ENCODE measurements at regions not wholly inside any gene's neighbourhood (a gene's known extent, or its start where the extent isn't known, plus 50 kb on each side); places are given as distances from the start of the nearest gene placed in this dataset.
"Not testable (repeated sequence)": the region's sequence is repeated elsewhere in the genome, so short reads cannot be mapped to it uniquely, and the experiment has no call there.

DNA sequence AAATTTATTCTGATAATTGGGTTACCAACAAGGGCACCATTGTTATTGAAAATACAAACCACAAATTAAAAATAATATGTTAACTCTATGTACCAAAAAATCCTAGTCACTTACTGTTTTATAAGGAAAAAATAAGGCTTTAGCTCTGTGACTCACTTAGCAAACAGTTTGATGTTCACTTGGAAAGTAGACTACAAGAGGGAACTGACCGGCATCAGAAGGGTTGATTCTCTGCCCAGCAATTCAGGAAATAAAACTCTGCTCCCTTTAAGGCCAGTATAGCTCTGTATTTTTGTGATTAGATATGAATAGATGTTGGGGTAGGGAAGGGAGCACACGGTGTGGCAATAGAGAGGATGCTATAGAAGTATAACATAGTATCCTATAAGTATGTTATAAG lies 671.3 kb downstream of the LRRC70 start:
- intact Hi-C loops (cut with DNase I): no loop called here
- DNase-seq (ENCODE audit: low spot score): no peak

DNA sequence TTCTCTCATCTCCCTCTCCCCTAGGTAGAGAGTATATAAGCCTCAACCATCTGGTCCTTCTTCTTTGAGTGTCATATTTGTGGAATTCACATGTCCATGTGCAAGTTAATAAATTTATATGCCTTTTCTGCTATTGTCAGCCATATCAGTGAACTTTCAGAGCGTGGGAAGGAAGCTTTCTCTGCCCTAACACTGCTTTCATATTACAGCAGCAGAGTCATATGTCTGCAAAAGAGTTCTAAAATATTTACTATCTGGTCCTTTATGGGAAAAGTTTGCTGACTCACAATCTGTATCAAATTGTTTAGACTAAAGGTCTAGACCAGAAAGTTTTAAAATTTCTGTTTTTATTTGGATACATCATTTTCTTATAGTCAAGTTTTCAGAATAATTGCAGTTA lies 669.0 kb downstream of the LRRC70 start:
- intact Hi-C loops (cut with DNase I): no loop called here
- DNase-seq (ENCODE audit: low spot score): no peak

GRCh38 chr5:63245271-63245670 lies 666.7 kb downstream of the LRRC70 start:
- intact Hi-C loops (cut with DNase I): no loop called here

GRCh38 chr5:63240063-63240755 lies 661.6 kb downstream of the LRRC70 start:
- DNase-seq (ENCODE audit: low spot score): no peak
- intact Hi-C loops (cut with DNase I): no loop called here

More at GRCh38 chr5:63245271-63245670, 666.7 kb downstream of the LRRC70 start:
- no peak for DNase-seq (ENCODE audit: low spot score)

DNA sequence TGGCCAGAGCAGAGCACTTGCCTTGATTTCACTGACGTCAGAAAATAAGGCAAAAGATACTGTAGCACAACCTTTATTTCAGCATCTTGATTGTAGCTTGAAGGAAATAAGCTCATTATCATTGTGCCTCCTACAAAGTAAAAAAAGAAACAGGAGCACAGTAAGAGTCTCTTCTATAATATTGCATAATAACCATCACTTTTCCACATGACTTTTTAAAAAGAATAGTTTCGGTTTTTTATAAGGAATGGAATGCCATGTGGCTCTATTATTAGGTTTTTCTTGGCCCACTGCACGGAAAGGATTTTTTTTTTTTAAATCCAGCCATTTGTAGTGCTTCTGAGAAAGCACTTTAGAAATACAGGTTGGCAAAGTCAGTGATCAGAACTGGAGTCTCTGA lies 655.3 kb downstream of the LRRC70 start:
- DNase-seq (ENCODE audit: low spot score): no peak
- intact Hi-C loops (cut with DNase I): no loop called here

GRCh38 chr5:63233361-63233760 lies 654.7 kb downstream of the LRRC70 start:
- no peak for DNase-seq (ENCODE audit: low spot score)
- intact Hi-C loops (cut with DNase I): no loop called here

DNA sequence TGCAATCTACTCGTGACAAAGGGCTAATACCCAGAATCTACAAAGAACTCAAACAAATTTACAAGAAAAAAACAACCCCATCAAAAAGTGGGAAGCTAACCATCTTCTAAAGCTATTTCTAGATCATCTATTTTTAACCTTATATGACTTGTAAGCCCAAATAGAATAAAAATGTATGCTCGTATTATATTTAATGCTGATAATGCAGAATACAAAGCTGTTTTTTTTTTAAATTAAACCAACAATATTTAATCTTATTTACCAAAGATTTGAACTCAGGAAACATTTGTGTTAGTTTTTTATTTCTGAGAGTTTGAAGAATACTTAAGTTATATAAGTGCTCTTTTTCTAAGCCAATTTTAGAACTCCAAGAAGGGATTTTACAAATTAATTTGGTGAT lies 652.1 kb downstream of the LRRC70 start:
- intact Hi-C loops (cut with DNase I): no loop called here
- no peak for DNase-seq (ENCODE audit: low spot score)

DNA sequence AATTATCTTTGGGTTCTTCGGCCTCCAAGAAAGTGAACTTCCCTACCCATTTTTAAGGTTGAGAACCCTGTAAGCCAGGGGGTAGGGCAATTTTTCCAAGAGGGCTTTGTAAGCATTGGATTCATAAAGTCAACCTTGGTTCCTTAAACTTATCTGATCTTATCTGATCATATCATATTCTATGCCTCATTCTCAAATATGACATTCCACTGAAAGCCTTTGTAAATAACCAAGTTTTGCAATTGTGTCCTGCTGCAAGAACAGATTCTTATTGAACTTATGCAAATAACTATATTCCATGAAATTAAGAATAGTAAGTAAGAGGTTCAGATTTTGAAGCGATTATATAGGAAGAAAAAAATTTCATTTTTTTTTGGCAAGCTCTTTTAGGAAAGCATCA lies 649.5 kb downstream of the LRRC70 start:
- no peak for DNase-seq (ENCODE audit: low spot score)
- intact Hi-C loops (cut with DNase I): no loop called here

DNA sequence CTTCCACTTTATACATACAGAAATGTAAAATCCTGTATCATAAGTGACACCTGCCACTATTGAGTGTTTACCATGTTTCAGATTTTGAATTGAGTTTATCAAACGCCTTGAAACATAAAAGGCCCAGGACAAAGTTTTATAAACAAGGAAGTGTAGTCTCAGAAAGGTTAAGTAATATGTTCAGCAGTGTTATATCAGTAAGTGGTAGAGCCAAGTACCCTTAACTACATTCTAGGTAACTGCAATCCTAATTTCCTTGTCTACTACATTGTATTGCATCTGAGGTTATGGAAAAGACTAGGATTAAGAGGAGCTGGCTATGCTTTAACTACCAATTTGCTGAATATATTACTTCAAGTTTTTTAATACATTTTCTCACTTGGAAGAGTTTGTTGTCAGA lies 641.6 kb downstream of the LRRC70 start:
- intact Hi-C loops (cut with DNase I): no loop called here
- no peak for DNase-seq (ENCODE audit: low spot score)

- intact Hi-C loops (cut with DNase I): no loop called here
- no peak for DNase-seq (ENCODE audit: low spot score)
Observed at GRCh38 chr5:63217422-63217821, 638.8 kb downstream of the LRRC70 start.

DNA sequence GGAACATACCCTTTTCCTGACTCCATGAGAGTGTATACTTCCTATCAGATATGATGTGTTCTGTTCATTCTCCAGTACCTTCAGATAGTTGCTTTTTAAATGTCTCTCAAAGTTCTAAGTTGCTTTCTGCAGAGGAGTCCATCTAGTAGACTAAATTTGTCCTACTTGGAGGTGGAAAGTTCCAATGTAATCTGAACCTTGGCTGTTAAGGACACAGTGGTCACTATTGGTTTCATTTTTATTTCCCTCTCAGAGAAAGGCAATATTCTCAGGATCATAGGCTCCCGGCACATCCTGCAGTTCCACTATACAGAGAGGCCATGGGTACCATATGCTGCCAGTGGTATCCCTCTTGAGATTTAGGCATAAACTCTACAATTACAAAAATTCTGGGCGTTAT lies 634.6 kb downstream of the LRRC70 start:
- intact Hi-C loops (cut with DNase I): no loop called here
- no peak for DNase-seq (ENCODE audit: low spot score)

- DNase-seq (ENCODE audit: low spot score): no peak
- intact Hi-C loops (cut with DNase I): no loop called here
Observed at GRCh38 chr5:63211448-63212132, 633.0 kb downstream of the LRRC70 start.

GRCh38 chr5:63205976-63206375 lies 627.4 kb downstream of the LRRC70 start:
- DNase-seq (ENCODE audit: low spot score): no peak
- intact Hi-C loops (cut with DNase I): no loop called here

DNA sequence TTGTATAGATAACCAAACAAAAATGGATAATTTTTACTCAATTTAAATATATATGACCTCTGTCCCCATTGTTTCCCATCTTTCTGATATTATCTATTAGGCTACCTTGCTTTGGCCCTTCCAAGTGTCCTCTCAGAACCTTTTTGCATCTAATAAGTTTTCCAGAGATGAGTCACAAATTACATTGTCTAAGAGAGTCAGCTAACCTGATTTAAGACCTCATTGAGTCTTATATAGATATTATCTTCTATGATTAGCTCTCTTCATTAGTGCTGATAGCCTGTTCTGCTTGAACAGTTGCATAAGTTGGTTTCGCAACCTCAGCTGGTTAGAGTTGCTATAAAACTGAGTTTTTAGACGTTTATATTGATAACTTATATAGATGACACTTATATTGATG lies 623.1 kb downstream of the LRRC70 start:
- intact Hi-C loops (cut with DNase I): no loop called here
- DNase-seq (ENCODE audit: low spot score): no peak

DNA sequence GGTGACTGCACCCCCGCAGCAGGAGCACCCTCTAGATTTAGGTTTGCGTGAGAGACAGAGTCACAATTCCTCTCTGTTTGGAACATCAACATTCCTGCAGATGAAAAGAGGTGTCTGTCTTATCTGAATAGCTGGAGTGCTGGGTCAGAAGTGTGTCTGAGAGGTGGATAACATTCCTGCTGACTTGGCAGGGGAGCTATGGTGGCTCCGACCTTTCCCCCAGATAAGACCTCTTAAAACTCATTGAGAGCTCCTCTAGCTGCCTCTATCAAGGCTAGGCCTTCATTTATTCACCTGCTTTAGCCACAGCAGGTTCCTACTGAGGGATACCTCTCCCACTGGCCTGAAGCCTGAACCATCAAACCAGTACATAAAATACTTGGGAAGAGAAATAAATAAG lies 615.5 kb downstream of the LRRC70 start:
- intact Hi-C loops (cut with DNase I): no loop called here

GRCh38 chr5:63180190-63180589 lies 601.6 kb downstream of the LRRC70 start:
- intact Hi-C loops (cut with DNase I); DNase-seq (ENCODE audit: low spot score): not testable (repeated sequence)

More for the DNA sequence above, 615.5 kb downstream of the LRRC70 start:
- no peak for DNase-seq (ENCODE audit: low spot score)

DNA sequence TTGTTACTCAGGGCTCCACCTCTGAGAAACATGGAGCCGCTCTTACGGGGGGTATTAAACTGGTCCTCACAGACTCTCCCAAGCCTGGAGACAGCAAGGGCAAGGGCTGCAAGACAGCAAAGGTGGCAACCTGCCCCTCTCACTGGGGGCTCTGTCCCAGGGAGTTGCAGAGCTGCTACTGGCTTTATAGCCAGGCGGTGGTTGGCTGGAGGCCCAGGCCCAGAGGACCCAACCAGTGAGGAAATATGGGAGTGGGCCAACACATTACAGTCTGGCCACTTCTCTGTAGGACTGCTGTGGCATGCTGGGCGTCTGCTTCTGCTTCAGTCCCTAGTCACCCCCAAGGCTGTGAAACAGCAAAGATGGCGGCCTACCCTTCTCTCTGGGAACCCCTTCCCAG lies 597.2 kb downstream of the LRRC70 start:
- intact Hi-C loops (cut with DNase I): no loop called here
- DNase-seq (ENCODE audit: low spot score): no peak

- no peak for DNase-seq (ENCODE audit: low spot score)
- intact Hi-C loops (cut with DNase I): no loop called here
Observed at GRCh38 chr5:63170486-63170885, 591.9 kb downstream of the LRRC70 start.

DNA sequence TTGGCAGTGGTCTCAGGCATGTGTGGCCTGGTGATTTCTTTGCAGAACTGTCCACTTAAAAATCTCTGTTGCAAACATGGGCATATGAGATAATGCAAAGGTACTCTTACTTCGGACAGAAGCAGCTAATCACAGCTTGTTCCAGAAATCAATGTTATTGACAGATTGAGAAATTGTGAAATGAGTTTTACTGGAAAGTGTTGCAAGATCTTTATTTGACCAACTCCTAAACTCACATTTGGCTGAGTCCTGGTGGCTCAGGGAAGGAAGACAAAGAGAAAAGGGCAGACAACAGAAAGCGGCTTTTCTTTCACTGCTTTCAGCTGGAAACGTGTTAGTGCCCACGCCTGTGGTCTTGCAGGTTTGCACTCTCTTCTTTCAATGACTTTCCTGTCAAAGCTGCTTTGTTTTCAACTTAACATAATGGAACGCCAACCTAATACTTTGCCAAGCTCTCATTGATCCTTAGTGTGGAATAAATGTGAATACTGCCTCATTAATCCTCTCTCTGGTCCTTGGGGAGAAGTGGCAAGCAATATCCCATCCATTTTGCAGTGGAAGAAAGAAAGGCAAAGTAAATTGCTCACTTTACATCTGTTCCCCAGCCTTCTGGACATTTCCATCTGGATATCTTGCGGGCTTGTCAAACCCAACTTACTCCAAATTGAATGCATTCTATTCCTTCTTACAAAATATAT lies 586.4 kb downstream of the LRRC70 start:
- intact Hi-C loops (cut with DNase I): no loop called here
- DNase-seq (ENCODE audit: low spot score): no peak

- no peak for DNase-seq (ENCODE audit: low spot score)
- intact Hi-C loops (cut with DNase I): no loop called here
Observed at GRCh38 chr5:63164339-63164738, 585.7 kb downstream of the LRRC70 start.

DNA sequence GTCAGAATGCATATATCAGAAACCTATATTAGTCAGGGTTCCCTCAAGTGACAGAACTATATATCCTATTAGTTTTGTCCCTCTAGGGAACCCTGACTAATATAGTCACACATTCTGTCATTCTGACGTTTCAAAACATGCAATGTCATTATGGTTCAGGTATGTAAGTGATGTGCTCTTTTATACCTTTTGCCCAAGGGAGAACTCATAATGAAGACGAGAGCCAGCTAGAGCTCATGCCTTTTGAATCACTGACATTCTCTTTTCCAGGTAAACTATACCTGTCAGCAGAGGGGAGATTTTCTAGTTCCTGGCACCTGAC lies 576.7 kb downstream of the LRRC70 start:
- intact Hi-C loops (cut with DNase I): no loop called here
- DNase-seq (ENCODE audit: low spot score): no peak
